Esophagus mucosa (tissue), 1 donor: ENCODE measurements at regions not wholly inside any gene's neighbourhood (a gene's known extent, or its start where the extent isn't known, plus 50 kb on each side); places are given as distances from the start of the nearest gene placed in this dataset.
A peak's percentile ranks its signal among the peaks of the same experiment; 100 is the strongest.

Experiments used
- ATAC-seq: fragments of 200-7000 bp; cut with Tn5 transposase; one replicate; pipeline ENCODE4 v1.9.1; 2020
- donor health status: DM: yes; HTN: yes; CAD: no.

DNA sequence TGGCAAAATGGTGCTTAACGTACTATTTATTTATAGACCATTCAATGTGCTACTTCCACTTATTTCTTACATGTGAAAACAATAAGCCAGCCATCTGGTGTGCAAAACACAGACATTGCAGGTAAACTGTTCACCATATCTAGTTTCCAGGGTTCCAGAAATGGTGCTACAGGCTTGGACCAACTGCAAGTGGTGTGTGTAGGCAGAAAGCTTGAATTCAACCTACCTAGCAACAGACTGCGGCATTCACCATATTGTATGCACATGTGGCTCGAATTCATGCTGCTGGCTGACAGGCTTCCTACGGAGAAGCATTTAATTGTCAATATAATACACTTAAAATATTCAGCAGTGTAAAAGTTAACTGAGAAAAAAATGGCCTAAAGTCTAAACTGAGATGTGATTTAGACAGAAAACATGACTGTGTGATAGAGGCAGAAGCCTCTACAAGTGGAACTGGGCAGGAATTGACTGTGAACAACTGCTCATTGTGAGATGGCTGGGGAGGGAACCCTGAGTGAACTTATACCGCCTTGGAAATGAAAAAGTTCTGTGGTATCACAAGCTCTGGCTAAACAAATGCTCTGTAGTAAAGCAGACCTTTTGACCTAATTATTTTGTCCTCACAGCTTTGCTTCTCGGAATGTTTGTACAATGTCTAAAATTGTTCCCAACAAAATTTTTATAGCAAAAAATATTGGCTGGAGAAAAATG, 434.7 kb downstream of the GRIA2 start:
- ATAC-seq: no peak

DNA sequence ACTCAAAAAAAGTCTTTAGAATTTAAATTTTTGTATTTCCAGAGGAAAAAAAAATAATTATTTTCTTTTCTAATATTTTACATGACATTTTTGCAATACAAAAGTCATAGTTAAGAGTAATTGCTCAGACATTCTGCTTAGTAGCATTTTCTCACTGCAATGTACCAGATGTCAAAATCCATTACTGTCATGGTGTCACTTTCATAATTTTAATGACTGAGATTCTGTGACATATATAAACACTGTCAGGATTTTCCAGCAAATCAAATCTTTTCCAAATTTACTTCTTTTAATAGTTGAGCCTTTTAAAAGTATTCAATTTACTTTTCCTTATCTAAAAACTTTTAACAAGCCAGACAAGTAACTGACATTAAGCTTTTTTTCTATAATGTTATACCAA, 422.7 kb downstream of the GRIA2 start:
- no peak for ATAC-seq

DNA sequence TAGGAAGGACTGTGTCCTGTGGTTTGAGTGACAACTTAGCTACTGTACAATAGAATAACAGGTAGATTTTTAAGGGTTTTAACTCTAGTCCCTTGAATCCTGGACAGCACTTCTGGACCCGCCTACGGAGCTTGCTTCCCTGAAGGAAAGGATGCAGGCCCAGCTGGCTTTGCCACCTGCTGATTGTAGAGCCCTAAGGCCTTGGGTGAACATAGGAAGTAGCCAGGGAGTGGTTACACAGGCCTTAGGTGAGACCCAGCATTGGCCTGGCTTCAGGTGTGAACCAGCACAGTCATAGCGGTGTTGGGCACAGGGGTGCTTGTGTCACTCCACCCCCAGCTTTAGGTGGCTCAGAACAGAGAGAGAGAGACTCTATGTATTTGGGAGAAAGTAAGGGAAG, 413.5 kb downstream of the GRIA2 start:
- ATAC-seq: no peak

DNA sequence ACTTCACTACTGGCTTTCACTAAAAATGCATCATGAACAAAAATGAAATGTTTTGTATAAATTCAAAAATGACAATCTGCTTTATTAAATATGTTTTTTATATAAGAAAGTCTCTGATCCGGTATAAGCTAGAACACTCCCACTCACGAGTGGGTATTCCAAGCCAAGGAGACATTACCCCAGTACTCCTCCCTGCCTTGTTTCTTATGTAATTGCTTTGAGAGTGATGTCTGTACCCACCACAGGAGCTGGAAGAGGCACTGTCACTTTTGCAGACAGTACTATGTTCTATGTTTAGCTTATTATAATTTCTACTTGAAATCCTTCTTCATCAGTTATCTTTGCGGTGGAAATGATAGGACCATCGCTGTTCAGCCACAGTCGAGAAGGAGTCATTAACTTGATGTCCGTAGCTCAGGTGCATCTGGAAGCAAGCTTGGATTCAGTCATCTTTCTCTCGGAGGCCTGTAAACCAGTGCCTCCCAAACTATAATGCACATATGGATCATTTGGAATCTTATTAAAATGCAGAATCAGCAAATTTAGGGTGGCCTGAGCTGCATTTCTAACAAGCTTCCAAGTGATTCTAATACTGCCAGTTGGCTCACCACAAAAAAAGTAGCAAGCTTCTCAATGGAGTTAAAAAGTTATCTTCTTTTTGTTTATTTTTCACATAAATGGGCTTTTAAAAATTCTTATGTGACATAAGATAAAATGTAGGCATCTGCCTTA, 396.4 kb downstream of the GRIA2 start:
- no peak for ATAC-seq

DNA sequence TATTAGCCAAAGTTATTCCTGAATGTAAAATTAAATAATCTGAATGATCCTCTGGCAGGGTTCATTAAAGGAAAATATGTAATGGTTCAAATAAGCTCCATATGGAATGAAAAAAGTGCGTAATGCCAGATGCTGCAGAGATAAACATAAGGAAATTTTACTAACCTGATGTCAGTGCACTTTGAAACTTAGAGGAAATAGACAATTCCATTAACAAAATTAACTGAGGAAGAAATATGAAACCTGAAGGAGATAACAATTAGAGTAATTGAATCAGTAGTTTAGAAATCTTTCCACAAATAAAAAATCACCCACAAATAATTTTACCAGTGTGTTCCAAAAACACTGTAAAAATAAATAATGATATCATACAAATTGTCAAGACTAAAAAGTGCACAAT, 387.5 kb downstream of the GRIA2 start:
- no peak for ATAC-seq

DNA sequence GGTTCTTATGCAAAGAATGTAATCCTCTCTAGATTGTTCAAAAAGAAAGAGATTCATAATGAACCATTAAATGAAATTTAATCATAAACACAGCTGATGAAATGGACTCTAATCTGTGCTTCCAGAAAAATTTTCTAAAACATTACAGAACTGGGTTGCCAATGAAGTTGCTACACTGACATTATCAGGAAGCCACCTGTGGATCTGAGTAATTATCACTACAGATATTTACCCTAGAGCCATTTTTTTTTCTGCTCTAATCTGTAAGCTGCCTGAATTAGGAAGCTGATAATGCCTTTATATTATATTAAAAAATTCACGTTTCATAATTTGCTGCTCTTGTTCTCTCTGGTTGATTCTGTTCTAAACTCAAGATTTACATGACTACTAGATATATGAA, 380.1 kb downstream of the GRIA2 start:
- ATAC-seq: no peak

DNA sequence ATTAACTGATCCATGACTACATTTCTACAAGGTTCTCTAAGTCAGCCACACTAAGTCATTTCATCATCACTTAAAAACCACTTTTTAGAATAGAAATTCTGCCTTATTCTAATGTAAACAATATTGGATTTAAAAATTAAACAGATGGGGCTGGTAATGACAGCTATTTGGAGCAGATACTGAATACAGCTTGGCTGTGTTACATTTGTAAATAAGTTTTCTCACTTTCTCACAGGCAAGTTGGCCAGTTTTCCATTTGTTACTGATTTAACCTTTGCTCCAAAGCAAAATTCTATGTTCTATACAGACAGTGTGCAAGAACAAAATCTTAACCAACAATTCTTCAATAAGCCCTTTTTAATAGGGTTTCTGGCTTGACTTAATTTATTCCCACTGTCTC, 370.7 kb downstream of the GRIA2 start:
- no peak for ATAC-seq

DNA sequence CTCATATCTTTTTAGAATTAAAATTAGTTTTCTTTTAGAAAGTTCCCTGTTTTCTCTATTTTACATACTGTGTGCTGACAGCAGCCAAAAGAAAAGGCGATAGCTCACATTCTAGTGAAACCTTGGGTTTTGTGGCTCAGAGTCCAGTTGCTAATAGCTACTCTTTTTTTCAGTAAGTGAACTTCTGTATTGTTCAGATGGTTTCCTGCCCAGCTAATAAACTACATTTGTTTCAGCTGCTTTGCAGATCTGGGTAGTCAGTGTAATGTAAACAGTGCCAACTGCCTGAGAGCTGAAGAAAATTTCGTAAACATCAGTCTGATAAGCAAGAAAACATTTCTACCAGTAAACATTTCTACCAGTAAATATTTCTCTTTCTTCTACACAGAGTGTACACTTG, 370.2 kb downstream of the GRIA2 start:
- no peak for ATAC-seq

DNA sequence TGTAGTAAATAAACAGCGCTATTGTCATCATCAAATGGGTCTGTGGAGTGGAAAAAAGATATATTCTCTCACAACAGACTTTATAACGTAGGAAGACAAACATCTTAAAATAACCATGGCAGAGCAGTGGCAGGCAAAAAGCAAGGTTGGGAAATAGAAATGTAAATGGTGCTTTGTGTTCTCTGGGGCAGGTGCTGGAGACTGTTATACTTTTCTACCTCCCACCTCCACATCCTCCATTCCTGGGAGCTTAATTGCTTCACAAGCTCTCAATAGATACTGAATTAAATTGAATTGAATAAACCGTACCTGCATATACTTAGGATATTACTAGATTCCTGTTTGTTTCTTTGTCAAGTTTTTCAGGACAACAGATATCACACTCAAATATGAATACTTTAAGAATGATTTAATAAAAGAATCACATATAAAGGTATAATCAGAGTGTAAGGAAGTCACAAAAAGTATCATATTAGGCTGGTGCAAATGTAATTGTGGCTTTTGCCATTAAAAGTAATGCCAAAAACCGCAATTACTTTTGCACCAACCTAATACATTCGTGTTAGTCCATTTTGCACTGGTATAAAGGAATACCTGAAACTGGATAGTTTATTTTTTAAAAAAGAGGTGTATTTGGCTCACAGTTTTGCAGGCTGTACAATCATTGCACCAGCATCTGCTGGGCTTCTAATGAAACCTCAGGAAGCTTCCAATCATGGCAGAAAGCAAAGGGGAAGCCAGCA, 367.3 kb downstream of the GRIA2 start:
- no peak for ATAC-seq

DNA sequence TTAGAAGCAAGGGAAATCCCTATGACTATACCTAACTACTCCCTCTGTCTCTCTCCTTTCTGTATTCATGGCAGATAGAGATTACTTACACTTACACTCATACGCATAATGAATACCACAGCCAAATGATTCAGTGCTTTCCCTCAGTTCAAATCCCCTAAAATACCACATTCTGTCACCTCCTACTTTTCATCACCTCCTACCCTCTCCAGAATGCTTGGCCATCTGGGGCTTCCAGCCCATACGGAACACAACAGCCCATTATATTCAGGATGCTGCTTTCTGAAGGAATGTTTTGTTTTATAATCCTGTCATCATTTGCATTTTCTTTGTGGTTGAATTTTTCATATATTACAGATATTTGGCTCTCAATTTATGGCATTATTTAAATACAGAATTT, 361.6 kb downstream of the GRIA2 start:
- ATAC-seq: no peak

DNA sequence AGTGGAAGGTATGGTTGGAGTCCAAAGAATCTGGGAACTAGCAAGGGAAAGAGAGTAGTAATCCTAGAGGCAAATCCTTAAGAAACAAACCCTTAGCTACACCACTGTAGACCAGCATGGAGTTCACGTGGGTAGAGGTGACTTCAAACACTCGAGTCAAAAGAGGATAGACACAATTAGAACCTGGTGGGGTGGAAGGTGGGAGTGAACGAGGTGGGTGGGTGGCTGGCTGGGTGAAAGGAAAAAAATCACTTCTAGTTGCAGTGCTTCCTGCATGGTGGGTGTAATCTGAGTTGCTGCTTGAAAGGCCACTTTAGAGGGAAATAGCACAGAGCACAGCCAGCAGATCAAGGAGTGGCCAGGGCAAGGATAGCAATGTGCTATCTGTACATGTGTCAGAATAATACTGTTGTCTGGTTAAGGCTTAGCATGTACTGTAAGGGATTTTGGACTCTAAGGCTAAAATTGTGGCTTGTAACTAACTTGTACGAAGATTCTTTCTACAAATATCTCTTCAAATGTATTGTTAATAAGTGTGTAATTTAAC, 356.2 kb downstream of the GRIA2 start:
- ATAC-seq: no peak

DNA sequence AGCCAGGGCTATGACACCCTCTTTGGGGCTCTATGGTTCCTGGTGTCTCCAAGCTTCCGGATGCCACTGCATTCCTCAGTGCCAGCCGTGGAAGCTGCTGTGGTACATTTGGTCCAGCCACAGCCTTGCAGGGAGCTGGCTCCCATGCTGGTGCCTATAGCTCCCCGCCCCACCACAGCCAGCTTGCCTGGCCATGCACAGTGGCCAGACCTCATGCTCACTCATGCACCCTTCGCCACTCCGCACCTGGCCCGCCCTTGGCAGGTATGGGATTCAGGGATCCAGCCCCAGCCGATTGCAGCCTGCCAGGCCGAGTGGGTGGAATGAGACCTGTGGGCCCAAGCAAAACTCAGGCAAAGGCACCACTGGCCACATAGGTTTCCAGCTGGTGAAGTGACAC, 354.8 kb downstream of the GRIA2 start:
- no peak for ATAC-seq

DNA sequence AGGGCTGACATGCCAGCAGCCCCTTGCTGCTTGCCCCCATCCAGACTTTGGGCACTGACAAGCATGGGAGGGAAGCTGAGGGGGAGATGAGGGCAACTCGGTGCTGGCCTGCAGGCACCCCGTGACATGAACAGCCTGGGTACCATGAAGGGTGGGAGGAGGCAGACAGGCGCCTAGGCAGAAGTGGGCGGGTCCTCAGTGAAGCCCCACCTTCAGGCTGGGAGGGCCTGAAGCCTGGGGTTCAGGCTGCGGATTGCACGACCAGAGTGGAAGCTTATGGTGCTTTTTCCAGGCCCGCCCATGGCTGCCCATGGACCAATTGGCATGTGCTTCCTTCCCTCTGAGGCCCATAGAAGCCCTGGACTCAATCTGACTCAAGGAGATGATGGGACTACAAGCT, 354.1 kb downstream of the GRIA2 start:
- no peak for ATAC-seq

DNA sequence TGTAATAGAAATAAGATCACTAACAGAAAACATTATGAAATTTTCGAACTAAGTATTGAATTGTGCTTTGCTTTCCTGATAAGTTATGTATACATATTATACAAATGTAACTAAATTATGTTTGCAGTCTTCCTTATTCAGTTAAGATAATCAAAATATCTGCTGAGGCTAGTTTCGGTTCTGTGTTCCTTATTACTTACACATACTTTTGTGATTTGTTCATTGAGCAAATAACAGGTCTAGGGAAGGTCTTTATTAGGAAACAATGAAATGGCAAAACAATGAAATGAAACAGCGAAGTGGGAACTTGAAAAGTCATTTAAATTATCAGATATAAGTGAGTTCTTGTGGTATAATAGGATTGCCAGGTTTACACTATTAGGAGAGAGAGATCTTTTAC, 352.4 kb downstream of the GRIA2 start:
- no peak for ATAC-seq

DNA sequence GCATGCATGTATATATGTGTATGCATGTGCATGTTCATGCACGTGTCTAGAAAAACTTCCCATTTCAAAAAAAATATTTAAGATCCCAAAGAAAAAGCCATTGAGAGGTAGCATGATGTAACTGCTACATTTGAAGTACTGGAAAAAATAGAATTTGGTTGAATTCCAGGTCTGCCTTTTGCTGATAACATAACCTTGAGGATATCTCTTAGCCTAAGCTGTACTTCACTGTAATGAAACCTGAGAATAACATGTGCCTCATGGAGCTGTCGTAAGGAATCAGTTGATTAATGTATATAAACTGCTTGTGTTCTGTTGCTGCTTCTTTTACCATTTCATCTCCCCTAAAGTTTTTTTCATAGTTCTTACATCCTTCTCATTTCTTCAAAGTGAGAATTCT, 351.8 kb downstream of the GRIA2 start:
- ATAC-seq: no peak

DNA sequence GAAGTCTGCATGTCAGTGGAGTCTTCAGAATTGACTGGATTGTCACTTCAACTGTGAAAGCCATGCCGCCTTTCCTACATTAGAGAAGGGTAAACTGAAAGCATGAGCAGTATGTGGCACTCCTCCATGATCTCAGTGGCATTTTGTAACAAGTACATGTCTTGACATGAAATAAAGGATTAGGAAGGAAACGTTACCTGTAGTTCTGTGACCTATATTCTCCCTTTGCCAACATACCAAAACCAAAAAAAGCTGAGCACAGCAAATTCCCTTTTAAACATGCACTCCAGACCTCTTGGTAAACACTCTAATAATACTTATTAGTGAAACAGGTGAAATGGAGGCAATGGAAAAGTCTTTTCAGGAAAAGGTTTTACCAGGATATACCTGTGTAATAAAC, 344.2 kb downstream of the GRIA2 start:
- ATAC-seq: peak; percentile 72

DNA sequence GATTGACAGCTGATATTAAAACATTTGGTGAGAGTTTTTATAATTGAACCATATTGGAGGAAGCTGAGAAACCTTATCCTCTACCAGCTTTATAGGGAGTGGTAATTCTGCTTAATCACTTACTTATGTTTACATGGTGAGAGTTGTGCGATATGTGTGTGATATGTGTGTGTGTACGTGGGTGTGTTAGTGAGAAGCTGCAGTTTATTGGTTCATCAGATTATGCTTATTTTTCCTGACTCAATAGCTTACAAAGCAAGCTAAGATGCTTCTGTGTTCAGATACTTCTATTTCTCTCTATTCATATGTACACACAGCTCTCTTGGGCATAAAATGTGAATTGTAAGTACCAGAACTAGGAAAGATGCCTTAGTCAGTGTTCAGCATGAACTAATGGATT, 343.7 kb downstream of the GRIA2 start:
- ATAC-seq: no peak

DNA sequence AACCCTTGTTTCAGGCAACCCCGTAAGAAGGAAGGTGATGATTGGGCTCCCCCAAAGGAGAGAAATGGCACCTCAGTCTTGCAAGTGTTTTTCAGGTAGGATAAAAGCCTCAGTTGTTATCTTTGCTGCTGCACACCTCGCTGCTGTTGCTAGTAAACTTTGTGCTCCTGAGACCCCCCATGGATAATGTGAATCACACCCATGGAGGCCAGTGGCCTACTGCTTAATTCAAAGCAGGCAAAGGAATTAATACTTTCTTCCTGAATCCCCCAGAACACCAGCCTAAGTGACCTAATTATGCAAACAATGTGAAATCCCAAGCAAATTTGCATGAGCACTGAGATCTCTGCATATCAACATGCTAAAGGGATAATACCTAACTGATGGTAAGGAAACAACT, 337.5 kb downstream of the GRIA2 start:
- ATAC-seq: no peak

DNA sequence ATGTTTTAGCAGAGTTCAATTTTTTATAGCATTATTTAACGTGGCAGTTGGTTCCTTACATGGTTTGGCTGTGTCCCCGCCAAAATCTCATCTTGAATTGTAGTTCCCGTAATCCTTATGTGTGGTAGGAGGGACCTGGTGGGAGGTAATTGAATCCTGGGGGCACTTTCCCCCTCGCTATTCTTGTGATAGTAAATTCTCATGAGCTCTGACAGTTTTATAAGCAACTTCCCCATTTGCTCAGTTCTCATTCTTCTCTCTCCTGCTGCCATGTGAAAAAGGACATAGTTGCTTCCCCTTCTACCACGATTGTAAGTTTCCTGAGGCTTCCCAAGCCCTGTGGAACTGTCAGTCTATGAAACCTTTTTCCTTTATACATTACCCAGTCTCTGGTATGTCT, 329.5 kb downstream of the GRIA2 start:
- no peak for ATAC-seq

DNA sequence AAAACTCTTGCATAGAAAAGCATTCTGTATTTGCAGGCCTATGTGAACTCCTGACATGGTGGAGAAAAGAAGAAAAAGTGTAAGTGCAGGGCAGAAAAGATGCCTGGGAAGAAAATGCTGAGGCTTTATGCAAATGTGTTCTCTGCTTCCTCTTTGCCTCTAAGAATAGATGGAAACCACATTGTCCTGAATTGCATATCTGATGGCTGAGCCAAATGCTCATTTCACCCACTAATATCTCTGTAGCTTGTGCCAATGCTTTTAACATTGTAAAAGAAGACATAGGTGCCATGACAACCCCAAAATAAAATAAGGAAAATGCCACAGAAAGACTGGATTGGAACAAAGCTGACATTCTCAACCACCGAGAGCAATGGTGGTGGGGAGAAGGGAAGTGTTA, 307.4 kb downstream of the GRIA2 start:
- no peak for ATAC-seq

DNA sequence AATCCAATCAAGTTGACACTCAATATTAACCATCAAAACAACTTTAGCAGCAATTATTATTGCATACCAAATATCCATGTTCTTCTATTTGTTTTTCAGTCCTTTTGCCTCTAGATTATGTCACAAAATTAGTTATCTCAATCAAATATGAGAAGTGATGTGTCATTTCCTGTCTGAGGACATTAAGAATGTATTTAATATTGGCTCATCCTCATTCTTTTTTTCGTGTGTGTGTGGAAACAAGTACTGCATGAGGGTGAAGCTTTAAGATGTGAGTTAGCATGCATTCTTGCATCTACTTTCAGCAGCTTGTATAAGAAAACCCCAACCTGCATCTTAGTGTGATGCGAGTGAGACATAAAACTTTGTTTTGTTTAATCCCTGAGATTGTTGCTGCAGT, 301.4 kb downstream of the GRIA2 start:
- ATAC-seq: no peak

DNA sequence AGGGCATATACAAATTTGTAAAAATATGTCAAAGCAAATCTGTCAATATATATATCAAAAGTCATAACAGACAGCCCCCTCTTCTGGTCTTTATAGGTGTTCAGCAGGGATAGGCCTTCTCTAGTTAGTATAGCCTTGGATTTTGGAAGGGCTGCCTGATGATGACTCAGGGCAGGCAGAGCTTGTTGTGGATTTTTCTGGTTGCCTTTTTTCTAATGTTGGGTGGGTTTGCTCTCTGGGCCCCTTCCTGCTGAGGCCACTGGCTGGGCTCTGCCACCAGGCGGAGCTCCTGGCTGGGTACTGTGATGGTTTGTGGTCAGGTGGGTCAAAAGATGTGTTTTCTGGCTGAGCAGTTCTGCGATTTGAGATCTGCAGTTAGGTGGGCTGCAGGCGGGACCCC, 294.2 kb downstream of the GRIA2 start:
- no peak for ATAC-seq

DNA sequence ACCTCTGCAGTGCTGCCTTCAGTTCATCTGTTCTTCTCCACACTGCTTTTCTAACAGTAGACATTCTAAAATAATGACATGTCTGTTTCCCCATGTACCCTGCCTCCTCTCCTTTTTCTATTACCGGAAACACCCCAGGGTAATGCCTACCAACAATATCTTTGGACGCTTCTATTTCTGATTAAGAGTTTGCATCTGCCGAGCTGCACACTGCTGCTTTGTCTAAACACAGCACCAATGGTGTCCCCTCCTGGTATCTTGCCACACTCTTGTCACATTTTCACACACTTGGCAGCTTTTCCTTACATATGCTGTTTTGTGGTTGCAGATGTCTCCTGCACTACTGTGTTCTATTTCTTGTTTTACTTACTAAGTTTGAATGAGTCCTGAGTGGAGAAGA, 288.8 kb downstream of the GRIA2 start:
- no peak for ATAC-seq

DNA sequence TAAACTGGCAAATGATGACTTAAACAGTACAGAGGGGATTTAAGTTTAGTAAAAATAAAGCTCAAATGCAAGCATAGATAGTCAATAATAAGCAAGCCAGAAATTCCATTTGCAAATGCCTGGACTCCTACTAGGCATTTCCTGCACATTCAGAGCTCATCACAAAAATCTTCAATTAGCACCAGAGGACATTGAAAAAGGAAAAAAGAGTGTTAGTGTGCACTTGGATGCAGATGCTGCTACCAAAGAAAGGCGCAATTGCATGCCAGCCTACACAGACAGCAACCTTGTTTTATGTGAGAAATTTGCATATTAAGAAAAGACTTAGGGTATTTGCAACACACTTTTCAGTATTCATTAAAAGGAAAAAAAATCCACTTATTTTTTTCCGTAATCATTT, 282.1 kb downstream of the GRIA2 start:
- no peak for ATAC-seq
